GM10248 (cell line): ENCODE measurements at regions not wholly inside any gene's neighbourhood (a gene's known extent, or its start where the extent isn't known, plus 50 kb on each side); places are given as distances from the start of the nearest gene placed in this dataset.

Experiments used
- CTCF ChIA-PET: fragments of 300-600 bp; sonication (Branson Sonifier 250); formaldehyde crosslinking; extraction: SDS; loops from one replicate; lab custom pipeline; 2021; ENCODE audit warnings: antibody characterized with exemption; lab: Yijun Ruan, JAX
- POLR2A ChIA-PET: fragments of 350-650 bp; sonication (Branson Sonifier 250); formaldehyde crosslinking; extraction: SDS; loops from one replicate; lab custom pipeline; 2020; ENCODE audit warnings: antibody characterized with exemption; lab: Yijun Ruan, JAX
- DNase-seq: peaks from one replicate; pipeline ENCODE4 v3.0.0; 2012; ENCODE audit errors: extremely low spot score
- CTCF ChIP-seq: IDR thresholded peaks from 2 replicates; pipeline ENCODE4 v1.5.1; 2012; ENCODE audit warnings: mild to moderate bottlenecking, low read depth; ENCODE audit errors: extremely low read depth, missing control alignments, control extremely low read depth

DNA sequence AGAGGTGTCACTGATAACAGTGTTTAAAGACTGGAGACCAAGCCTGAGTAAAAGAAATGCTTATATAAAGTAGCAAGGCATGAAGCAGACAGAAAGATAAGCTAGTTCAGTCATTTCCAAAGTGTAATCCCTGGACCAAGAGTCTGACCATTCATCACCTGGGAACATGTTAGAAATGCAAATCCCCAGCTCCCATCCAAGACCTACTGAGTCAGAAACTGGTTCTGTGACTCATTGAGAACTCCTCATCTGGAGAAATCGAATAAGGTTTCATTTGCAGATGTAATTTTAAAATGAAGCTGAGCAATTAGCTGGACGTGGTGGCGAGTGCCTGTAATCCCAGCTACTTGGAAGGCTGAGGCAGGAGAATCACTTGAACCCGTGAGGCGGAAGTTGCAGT lies 473.9 kb upstream of the UBE2E2 start:
- TF ChIP-seq CTCF, result no peak
- CTCF ChIA-PET, result interaction anchor here (1.0 to 1.6 kb wide), 2 partner anchors 36 to 50 kb away, joined by 3 read pairs; no protein-coding TSS in a partner anchor
- no peak for DNase-seq
- POLR2A ChIA-PET, result no interaction called here

DNA sequence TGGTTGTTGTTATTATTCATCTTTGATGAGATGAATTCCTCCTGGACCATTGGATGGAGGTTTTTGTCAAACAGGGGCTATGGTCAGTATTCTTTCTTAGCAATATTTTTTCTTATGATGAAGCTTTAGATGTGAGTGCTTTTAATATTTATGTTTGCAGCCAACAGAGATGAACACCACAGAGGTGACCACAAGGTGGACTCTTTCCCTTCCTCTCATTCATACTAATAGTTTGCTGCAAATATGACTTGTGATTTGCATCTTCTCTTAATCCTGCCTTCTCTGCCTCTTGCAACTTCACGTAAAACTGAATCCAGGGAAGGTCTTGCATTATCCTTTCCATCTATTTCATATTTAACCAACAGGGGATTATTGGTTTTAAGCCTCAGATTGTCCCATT lies 473.1 kb upstream of the UBE2E2 start:
- CTCF ChIA-PET, result interaction anchor here (1.0 kb wide), 1 partner anchor 36 kb away, joined by 3 read pairs; no protein-coding TSS in a partner anchor
- POLR2A ChIA-PET, result no interaction called here
- no peak for DNase-seq
- no peak for TF ChIP-seq CTCF

- no peak for DNase-seq
- ChIA-PET CTCF (no interaction called here), POLR2A (no interaction called here)
- TF ChIP-seq CTCF, result no peak
Measured at GRCh38 chr3:22730701-22731100, 472.4 kb upstream of the UBE2E2 start.

DNA sequence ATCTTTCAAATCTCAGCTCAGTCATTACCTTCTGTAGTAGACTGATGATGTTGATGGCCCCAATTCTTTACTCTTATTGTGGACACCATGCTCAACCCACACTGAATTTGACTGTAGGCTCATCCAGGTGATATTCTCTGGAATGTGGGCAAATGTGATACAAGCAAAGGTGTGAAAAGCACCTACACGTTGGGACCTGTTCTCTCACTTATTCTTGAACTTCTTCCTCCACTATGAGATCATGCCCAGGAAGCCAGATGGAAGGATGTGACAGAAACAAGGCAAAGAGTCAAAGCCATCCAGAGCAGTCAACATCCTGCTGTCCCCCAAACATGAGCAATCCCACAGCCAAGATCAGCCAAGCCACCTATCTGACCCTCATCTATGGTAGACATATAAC lies 471.2 kb upstream of the UBE2E2 start:
- ChIA-PET POLR2A (no interaction called here), CTCF (interaction anchor here (1.5 kb wide), 1 partner anchor 28 kb away, joined by 4 read pairs; no protein-coding TSS in a partner anchor)
- TF ChIP-seq CTCF, result no peak

DNA sequence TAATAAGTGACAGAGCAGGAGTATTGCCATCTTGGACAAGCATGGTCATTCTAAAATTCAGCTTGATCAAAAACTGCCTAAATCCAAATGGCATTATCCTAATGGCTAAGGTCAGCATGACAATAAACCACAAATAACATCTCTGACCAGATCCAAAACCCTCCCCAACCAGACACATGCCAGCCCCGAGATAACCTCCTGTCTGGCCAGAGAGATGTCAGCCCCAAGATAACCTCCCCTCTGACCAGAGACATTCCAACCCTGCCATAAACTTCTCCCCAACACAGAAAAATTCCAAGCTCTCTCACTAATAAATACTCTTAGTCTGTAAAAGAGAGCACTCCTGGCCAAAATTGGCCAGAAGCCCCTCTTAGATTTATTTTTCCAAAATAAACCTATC lies 470.5 kb upstream of the UBE2E2 start:
- no peak for DNase-seq
- POLR2A ChIA-PET, result no interaction called here
- TF ChIP-seq CTCF, result no peak
- CTCF ChIA-PET, result interaction anchor here (0.8 to 1.5 kb wide), 2 partner anchors 8 to 28 kb away, joined by 3 to 4 read pairs; no protein-coding TSS in a partner anchor

More for the DNA sequence above, 471.2 kb upstream of the UBE2E2 start:
- no peak for DNase-seq

- CTCF ChIA-PET, result interaction anchor here (1.3 kb wide), 1 partner anchor 9 kb away, joined by 4 read pairs; no protein-coding TSS in a partner anchor
- POLR2A ChIA-PET, result no interaction called here
- no peak for TF ChIP-seq CTCF
- no peak for DNase-seq
Measured at GRCh38 chr3:22734207-22734606, 468.9 kb upstream of the UBE2E2 start.
